ENCODE measurements at regions not wholly inside any gene's neighbourhood (a gene's known extent, or its start where the extent isn't known, plus 50 kb on each side); places are given as distances from the start of the nearest gene placed in this dataset.
A peak's percentile ranks its signal among the peaks of the same experiment; 100 is the strongest.

DNA sequence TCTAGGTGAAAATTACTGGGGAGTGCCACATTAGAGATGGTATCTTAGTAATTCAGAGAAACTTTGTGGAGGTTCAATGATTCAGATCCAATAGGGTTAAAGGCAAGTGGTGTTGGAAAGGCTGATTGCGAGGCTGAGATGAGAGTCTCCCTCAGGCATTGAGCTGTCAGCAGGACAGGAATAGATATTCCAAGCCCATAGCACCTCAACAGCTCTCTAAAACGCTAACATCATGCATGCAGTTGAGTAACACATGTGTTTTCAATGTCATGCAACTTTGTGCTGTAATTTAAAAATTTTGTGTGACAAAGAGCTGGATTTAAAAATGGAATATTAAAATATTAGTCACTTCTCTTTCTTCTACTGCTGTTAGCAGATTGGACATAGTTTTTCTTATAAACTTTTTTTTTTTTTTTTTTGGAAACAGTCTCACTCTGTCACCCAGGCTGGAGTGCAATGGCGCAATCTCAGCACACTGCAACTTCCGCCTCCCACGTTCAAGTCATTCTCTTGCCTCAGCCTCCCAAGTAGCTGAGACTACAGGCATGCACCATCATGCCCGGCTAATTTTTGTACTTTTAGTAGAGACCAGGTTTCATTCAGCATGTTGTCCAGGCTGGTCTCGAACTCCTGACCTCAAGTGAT, 173.5 kb upstream of the C1QTNF7 start:
- H3K27me3 Mint-ChIP-seq, result no peaks in the 10 kb centered on the region
- H3K27ac Mint-ChIP-seq, result no peak overlapping the region
- Histone ChIP-seq H3K27me3 (ENCODE audit: control insufficient read depth, insufficient read depth, low read length) (no peaks in the 10 kb centered on the region), H3K4me3 (ENCODE audit: low read depth, low read length) (no peak overlapping the region), H3K9me3 (ENCODE audit: control insufficient read depth in 2 of 2, low read length in 2 of 2) (no peaks in the 10 kb centered on the region), H3K36me3 (ENCODE audit: control insufficient read depth, insufficient read depth, low read length) (no peaks in the 10 kb centered on the region), H3K27ac (ENCODE audit: insufficient read depth, low read length, poor library complexity, severe bottlenecking) (no peak overlapping the region), H3K4me1 (ENCODE audit: control insufficient read depth, insufficient read depth, low read length, poor library complexity, severe bottlenecking) (no peaks in the 10 kb centered on the region)
- no peaks in the 10 kb centered on the region for H3K36me3 Mint-ChIP-seq
- ATAC-seq (ENCODE audit: low read depth in 2 of 2), result no peak
- no peaks in the 10 kb centered on the region for H3K4me1 Mint-ChIP-seq
- H3K4me3 Mint-ChIP-seq, result no peak overlapping the region
- peaks cover 0 to 2% (median 0%) of the 10 kb centered on the region in 7 donors for H3K9me3 Mint-ChIP-seq
- DNase-seq, result no peak

DNA sequence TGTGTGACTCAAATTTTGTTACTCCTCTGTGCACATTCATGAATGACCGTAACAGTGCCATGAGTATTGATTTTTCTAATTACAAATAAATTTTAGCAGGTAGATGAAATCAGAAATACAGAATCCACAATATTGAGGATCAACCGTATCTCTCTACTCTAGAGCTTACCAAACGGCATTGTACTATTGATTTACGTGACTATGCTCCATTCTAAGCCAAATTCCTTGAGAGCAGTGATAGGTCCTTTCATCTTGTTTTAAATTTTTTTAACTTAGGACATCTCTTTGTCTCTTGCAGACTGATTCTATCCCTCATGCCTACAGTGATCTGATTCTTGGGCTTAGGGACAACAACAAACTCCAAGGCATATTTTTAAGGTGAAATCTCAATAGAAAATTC, 172.3 kb upstream of the C1QTNF7 start:
- H3K4me1 Mint-ChIP-seq, result no peaks in the 10 kb centered on the region
- no peak for DNase-seq
- no peaks in the 10 kb centered on the region for H3K36me3 Mint-ChIP-seq

DNA sequence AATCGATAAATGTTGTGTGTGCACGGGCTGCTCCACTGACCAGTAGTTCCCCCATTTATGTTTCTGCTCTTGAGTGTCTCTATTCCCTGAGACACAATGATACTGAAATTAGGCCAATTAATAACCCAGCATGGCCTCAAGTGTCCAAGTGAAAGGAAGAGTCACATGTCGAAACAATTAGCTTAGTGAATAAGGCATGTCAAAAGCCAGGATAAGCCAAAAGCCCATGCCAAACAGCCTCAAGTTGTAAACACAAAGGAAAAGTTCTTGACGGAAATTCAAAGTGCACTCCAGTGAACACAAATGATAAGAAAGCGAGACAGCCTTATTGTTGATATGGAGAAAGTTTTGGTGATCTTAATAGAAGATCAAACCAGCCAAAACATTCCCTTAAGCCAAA, 167.1 kb upstream of the C1QTNF7 start:
- Histone ChIP-seq H3K9me3 (ENCODE audit: control insufficient read depth in 2 of 2, low read length in 2 of 2) (no peaks in the 10 kb centered on the region), H3K4me1 (ENCODE audit: control insufficient read depth, insufficient read depth, low read length, poor library complexity, severe bottlenecking) (no peaks in the 10 kb centered on the region), H3K27ac (ENCODE audit: insufficient read depth, low read length, poor library complexity, severe bottlenecking) (no peak overlapping the region), H3K27me3 (ENCODE audit: control insufficient read depth, insufficient read depth, low read length) (no peaks in the 10 kb centered on the region), H3K4me3 (ENCODE audit: low read depth, low read length) (no peak overlapping the region), H3K36me3 (ENCODE audit: control insufficient read depth, insufficient read depth, low read length) (no peaks in the 10 kb centered on the region)
- Mint-ChIP-seq H3K27ac (no peak overlapping the region), H3K4me3 (no peak overlapping the region), H3K27me3 (no peaks in the 10 kb centered on the region), H3K4me1 (no peaks in the 10 kb centered on the region), H3K36me3 (no peaks in the 10 kb centered on the region), H3K9me3 (peaks cover 0 to 18% (median 5%) of the 10 kb centered on the region in 7 donors)
- no peak for ATAC-seq (ENCODE audit: low read depth in 2 of 2)
- no peak for DNase-seq

More for the DNA sequence above, 172.3 kb upstream of the C1QTNF7 start:
- ATAC-seq (ENCODE audit: low read depth in 2 of 2), result no peak
- H3K36me3 ChIP-seq (ENCODE audit: control insufficient read depth, insufficient read depth, low read length), result no peaks in the 10 kb centered on the region
- no peak overlapping the region for H3K27ac ChIP-seq (ENCODE audit: insufficient read depth, low read length, poor library complexity, severe bottlenecking)
- no peak overlapping the region for H3K27ac Mint-ChIP-seq
- no peak overlapping the region for H3K4me3 Mint-ChIP-seq
- no peaks in the 10 kb centered on the region for H3K4me1 ChIP-seq (ENCODE audit: control insufficient read depth, insufficient read depth, low read length, poor library complexity, severe bottlenecking)
- no peaks in the 10 kb centered on the region for H3K9me3 ChIP-seq (ENCODE audit: control insufficient read depth in 2 of 2, low read length in 2 of 2)
- H3K27me3 ChIP-seq (ENCODE audit: control insufficient read depth, insufficient read depth, low read length), result no peaks in the 10 kb centered on the region
- peaks cover 0 to 2% (median 0%) of the 10 kb centered on the region in 7 donors for H3K9me3 Mint-ChIP-seq
- no peak overlapping the region for H3K4me3 ChIP-seq (ENCODE audit: low read depth, low read length)
- no peaks in the 10 kb centered on the region for H3K27me3 Mint-ChIP-seq

DNA sequence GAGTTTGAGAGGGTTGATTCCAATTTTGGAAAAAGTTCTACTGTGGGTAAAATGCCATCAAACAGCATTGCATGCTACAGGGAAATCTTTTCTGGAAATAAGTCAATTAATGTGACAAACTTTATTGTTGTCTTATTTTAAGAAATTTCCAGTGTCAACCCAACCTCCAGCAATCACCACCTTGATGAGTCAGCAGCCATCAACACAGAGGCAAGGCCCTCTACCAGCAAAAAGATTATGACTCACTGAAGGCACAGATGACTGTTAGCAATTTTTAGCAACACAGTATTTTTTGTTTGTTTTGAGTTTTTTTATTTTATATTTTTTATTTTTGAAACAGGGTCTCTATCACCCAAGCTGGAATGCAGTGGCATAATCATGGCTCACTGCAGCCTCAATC, 165.4 kb upstream of the C1QTNF7 start:
- H3K27me3 ChIP-seq (ENCODE audit: control insufficient read depth, insufficient read depth, low read length), result no peaks in the 10 kb centered on the region
- no peak overlapping the region for H3K4me3 Mint-ChIP-seq
- H3K27me3 Mint-ChIP-seq, result no peaks in the 10 kb centered on the region
- H3K4me1 Mint-ChIP-seq, result no peaks in the 10 kb centered on the region
- DNase-seq, result no peak
- no peak for ATAC-seq (ENCODE audit: low read depth in 2 of 2)
- no peaks in the 10 kb centered on the region for H3K36me3 ChIP-seq (ENCODE audit: control insufficient read depth, insufficient read depth, low read length)
- no peaks in the 10 kb centered on the region for H3K36me3 Mint-ChIP-seq
- H3K9me3 Mint-ChIP-seq, result peaks cover 0 to 25% (median 5%) of the 10 kb centered on the region in 7 donors
- H3K27ac Mint-ChIP-seq, result no peak overlapping the region
- no peak overlapping the region for H3K4me3 ChIP-seq (ENCODE audit: low read depth, low read length)
- H3K4me1 ChIP-seq (ENCODE audit: control insufficient read depth, insufficient read depth, low read length, poor library complexity, severe bottlenecking), result no peaks in the 10 kb centered on the region
- H3K9me3 ChIP-seq (ENCODE audit: control insufficient read depth in 2 of 2, low read length in 2 of 2), result no peaks in the 10 kb centered on the region
- H3K27ac ChIP-seq (ENCODE audit: insufficient read depth, low read length, poor library complexity, severe bottlenecking), result no peak overlapping the region

DNA sequence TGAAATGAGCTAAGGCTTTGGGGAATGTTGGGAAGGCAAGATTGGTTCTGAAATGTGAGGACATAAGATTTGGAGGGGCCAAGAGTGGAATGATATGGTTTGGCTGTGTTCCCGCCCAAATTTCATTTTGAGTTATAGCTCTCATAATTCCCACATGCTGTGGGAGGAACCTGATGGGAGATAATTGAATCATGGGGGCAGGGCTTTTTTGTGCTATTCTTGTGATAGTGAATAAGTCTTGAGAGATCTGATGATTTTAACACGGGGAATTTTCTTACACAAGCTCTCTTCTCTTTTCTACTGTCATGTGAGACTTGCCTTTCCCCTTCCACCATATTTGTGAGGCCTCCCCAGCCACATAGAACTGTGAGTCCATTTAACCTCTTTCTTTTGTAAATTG, 157.6 kb upstream of the C1QTNF7 start:
- Mint-ChIP-seq H3K9me3 (peaks cover 1 to 30% (median 14%) of the 10 kb centered on the region in 7 donors), H3K36me3 (peaks cover 10% of the 10 kb centered on the region), H3K4me1 (no peaks in the 10 kb centered on the region), H3K4me3 (no peak overlapping the region), H3K27ac (no peak overlapping the region), H3K27me3 (no peaks in the 10 kb centered on the region)
- no peaks in the 10 kb centered on the region for H3K36me3 ChIP-seq (ENCODE audit: control insufficient read depth, insufficient read depth, low read length)
- ATAC-seq (ENCODE audit: low read depth in 2 of 2) (no peak), DNase-seq (no peak)
- peaks cover 2 to 6% of the 10 kb centered on the region in 2 experiments for H3K9me3 ChIP-seq (ENCODE audit: control insufficient read depth in 2 of 2, low read length in 2 of 2)
- H3K4me3 ChIP-seq (ENCODE audit: low read depth, low read length), result no peak overlapping the region
- no peaks in the 10 kb centered on the region for H3K4me1 ChIP-seq (ENCODE audit: control insufficient read depth, insufficient read depth, low read length, poor library complexity, severe bottlenecking)
- no peaks in the 10 kb centered on the region for H3K27me3 ChIP-seq (ENCODE audit: control insufficient read depth, insufficient read depth, low read length)
- no peak overlapping the region for H3K27ac ChIP-seq (ENCODE audit: insufficient read depth, low read length, poor library complexity, severe bottlenecking)

DNA sequence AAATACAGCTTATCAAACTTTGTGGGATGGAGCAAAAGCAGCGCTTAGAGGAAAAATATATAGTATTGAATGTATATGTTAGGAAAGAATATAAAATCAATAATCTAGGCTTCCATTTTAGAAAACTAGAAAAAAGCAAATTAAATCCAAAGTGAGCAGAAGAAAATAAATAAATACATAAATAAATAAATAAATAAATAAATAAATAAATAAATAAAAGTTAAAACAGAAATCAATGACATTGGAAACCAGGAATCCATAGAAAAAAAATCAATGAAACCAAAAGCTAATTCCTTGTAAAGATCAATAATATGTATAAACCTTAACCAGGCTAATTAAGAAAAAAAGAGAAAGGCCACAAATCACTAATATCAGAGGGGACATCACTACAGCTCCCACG, 141.8 kb upstream of the C1QTNF7 start:
- no peak overlapping the region for H3K4me3 Mint-ChIP-seq
- DNase-seq (no peak), ATAC-seq (ENCODE audit: low read depth in 2 of 2) (no peak)

DNA sequence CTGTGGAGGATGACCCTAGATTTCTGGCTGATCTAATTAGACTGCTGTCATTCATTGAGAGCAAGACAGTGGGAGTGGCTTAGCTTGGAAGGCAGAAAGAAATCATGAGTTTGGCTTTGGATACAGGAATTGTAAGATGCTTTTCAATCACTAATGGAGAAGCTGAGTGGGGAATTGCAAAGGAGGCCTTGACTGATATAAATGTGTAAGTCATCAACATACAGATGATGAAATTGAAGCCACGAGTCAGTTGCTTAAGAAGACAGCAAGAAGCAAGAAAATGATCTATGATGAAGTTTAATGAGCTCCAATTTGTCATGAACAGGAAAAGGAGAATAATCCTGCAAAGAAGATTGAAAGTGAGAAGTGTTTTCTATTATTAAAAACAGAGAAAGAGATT, 136.7 kb upstream of the C1QTNF7 start:
- H3K27ac ChIP-seq (ENCODE audit: insufficient read depth, low read length, poor library complexity, severe bottlenecking), result no peak overlapping the region
- DNase-seq (no peak), ATAC-seq (ENCODE audit: low read depth in 2 of 2) (no peak)
- Mint-ChIP-seq H3K4me1 (no peaks in the 10 kb centered on the region), H3K4me3 (no peak overlapping the region), H3K9me3 (no peaks in the 10 kb centered on the region), H3K27me3 (no peaks in the 10 kb centered on the region), H3K36me3 (no peaks in the 10 kb centered on the region), H3K27ac (no peak overlapping the region)
- H3K9me3 ChIP-seq (ENCODE audit: control insufficient read depth in 2 of 2, low read length in 2 of 2), result no peaks in the 10 kb centered on the region
- H3K4me3 ChIP-seq (ENCODE audit: low read depth, low read length), result no peak overlapping the region
- H3K4me1 ChIP-seq (ENCODE audit: control insufficient read depth, insufficient read depth, low read length, poor library complexity, severe bottlenecking), result no peaks in the 10 kb centered on the region
- H3K27me3 ChIP-seq (ENCODE audit: control insufficient read depth, insufficient read depth, low read length), result no peaks in the 10 kb centered on the region
- H3K36me3 ChIP-seq (ENCODE audit: control insufficient read depth, insufficient read depth, low read length), result no peaks in the 10 kb centered on the region

More for the DNA sequence above, 141.8 kb upstream of the C1QTNF7 start:
- Histone ChIP-seq H3K27ac (ENCODE audit: insufficient read depth, low read length, poor library complexity, severe bottlenecking) (no peak overlapping the region), H3K9me3 (ENCODE audit: control insufficient read depth in 2 of 2, low read length in 2 of 2) (no peaks in the 10 kb centered on the region), H3K4me3 (ENCODE audit: low read depth, low read length) (no peak overlapping the region), H3K36me3 (ENCODE audit: control insufficient read depth, insufficient read depth, low read length) (no peaks in the 10 kb centered on the region), H3K4me1 (ENCODE audit: control insufficient read depth, insufficient read depth, low read length, poor library complexity, severe bottlenecking) (no peaks in the 10 kb centered on the region), H3K27me3 (ENCODE audit: control insufficient read depth, insufficient read depth, low read length) (no peaks in the 10 kb centered on the region)
- no peaks in the 10 kb centered on the region for H3K4me1 Mint-ChIP-seq
- peak overlapping the region in 1 of 3 donors; percentile 16 for H3K27ac Mint-ChIP-seq
- H3K27me3 Mint-ChIP-seq, result no peaks in the 10 kb centered on the region
- H3K9me3 Mint-ChIP-seq, result no peaks in the 10 kb centered on the region
- H3K36me3 Mint-ChIP-seq, result no peaks in the 10 kb centered on the region

DNA sequence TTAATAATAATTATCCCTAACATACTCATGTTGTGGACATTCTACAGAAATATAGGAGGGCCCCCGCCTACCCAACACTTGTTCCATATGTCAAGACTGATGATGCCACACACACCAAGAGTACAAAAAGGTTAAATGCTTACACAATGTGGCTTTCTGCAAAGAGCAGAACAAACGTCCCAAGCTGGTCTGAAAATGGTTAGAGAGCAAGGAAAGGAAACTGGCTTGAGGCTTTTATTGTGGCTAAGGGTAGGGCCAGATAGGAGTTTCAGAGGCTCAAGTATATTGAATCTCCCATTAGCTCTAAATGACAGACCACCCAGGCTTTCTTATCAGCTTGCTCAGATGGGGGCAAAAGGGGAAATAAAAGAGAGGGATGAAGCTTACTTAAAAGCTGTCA, 134.1 kb upstream of the C1QTNF7 start:
- Mint-ChIP-seq H3K27me3 (no peaks in the 10 kb centered on the region), H3K27ac (no peak overlapping the region), H3K36me3 (no peaks in the 10 kb centered on the region), H3K4me3 (no peak overlapping the region), H3K4me1 (no peaks in the 10 kb centered on the region), H3K9me3 (no peaks in the 10 kb centered on the region)
- Histone ChIP-seq H3K4me3 (ENCODE audit: low read depth, low read length) (no peak overlapping the region), H3K27me3 (ENCODE audit: control insufficient read depth, insufficient read depth, low read length) (no peaks in the 10 kb centered on the region), H3K4me1 (ENCODE audit: control insufficient read depth, insufficient read depth, low read length, poor library complexity, severe bottlenecking) (no peaks in the 10 kb centered on the region), H3K9me3 (ENCODE audit: control insufficient read depth in 2 of 2, low read length in 2 of 2) (no peaks in the 10 kb centered on the region), H3K36me3 (ENCODE audit: control insufficient read depth, insufficient read depth, low read length) (no peaks in the 10 kb centered on the region), H3K27ac (ENCODE audit: insufficient read depth, low read length, poor library complexity, severe bottlenecking) (no peak overlapping the region)
- ATAC-seq (ENCODE audit: low read depth in 2 of 2) (no peak), DNase-seq (no peak)
